ENCODE measurements at regions not wholly inside any gene's neighbourhood (a gene's known extent, or its start where the extent isn't known, plus 50 kb on each side); places are given as distances from the start of the nearest gene placed in this dataset.

- Histone ChIP-seq H3K27ac (no peak overlapping the region), H3K4me3 (no peak overlapping the region), H3K4me1 (ENCODE audit: control insufficient read depth in 1 of 2, low read depth in 2 of 2) (no peaks in the 10 kb centered on the region), H3K36me3 (no peaks in the 10 kb centered on the region), H3K27me3 (replicated peaks; ENCODE audit: insufficient read depth) (no peaks in the 10 kb centered on the region), H3K9me3 (no peaks in the 10 kb centered on the region)
- ATAC-seq (ENCODE audit: insufficient number of reproducible peaks, low FRiP score, low read depth) = no peak
- no peak for DNase-seq (ENCODE audit: low spot score)
- no peak for TF ChIP-seq CTCF (IDR thresholded peaks at IDR 0.05)
These were observed 75.3 kb upstream of the GRB10 start for GRCh38 chr7:50857804-50858489.

- Histone ChIP-seq H3K4me1 (ENCODE audit: control insufficient read depth in 1 of 2, low read depth in 2 of 2) (no peaks in the 10 kb centered on the region), H3K36me3 (no peaks in the 10 kb centered on the region), H3K27ac (no peak overlapping the region), H3K27me3 (replicated peaks; ENCODE audit: insufficient read depth) (no peaks in the 10 kb centered on the region), H3K4me3 (no peak overlapping the region), H3K9me3 (no peaks in the 10 kb centered on the region)
- TF ChIP-seq CTCF (IDR thresholded peaks at IDR 0.05) = no peak
- ATAC-seq (ENCODE audit: insufficient number of reproducible peaks, low FRiP score, low read depth) = no peak
- no peak for DNase-seq (ENCODE audit: low spot score)
These were observed 74.1 kb upstream of the GRB10 start for GRCh38 chr7:50856806-50857205.

GRCh38 chr7:50856231-50856630 is 73.5 kb upstream of the GRB10 start:
- H3K4me3 ChIP-seq = no peak overlapping the region
- ATAC-seq (ENCODE audit: insufficient number of reproducible peaks, low FRiP score, low read depth) = no peak
- peaks cover 0 to under 1% of the 10 kb centered on the region in 2 donors for H3K4me1 ChIP-seq (ENCODE audit: control insufficient read depth in 1 of 2, low read depth in 2 of 2)
- no peak overlapping the region for H3K27ac ChIP-seq
- H3K27me3 ChIP-seq (replicated peaks; ENCODE audit: insufficient read depth) = no peaks in the 10 kb centered on the region
- no peaks in the 10 kb centered on the region for H3K36me3 ChIP-seq
- no peak for TF ChIP-seq CTCF (IDR thresholded peaks at IDR 0.05)
- no peaks in the 10 kb centered on the region for H3K9me3 ChIP-seq
- DNase-seq (ENCODE audit: low spot score) = no peak

- no peak for ATAC-seq (ENCODE audit: insufficient number of reproducible peaks, low FRiP score, low read depth)
- Histone ChIP-seq H3K4me3 (no peak overlapping the region), H3K36me3 (no peaks in the 10 kb centered on the region), H3K27ac (no peak overlapping the region), H3K9me3 (no peaks in the 10 kb centered on the region), H3K27me3 (replicated peaks; ENCODE audit: insufficient read depth) (no peaks in the 10 kb centered on the region), H3K4me1 (ENCODE audit: control insufficient read depth in 1 of 2, low read depth in 2 of 2) (peaks cover 5 to 7% of the 10 kb centered on the region in 2 donors)
- no peak for DNase-seq (ENCODE audit: low spot score)
- TF ChIP-seq CTCF (IDR thresholded peaks at IDR 0.05) = no peak
These were observed 72.8 kb upstream of the GRB10 start for GRCh38 chr7:50855526-50855925.

GRCh38 chr7:50854831-50855230 is 72.1 kb upstream of the GRB10 start:
- no peak overlapping the region for H3K4me3 ChIP-seq
- ATAC-seq (ENCODE audit: insufficient number of reproducible peaks, low FRiP score, low read depth) (no peak), DNase-seq (ENCODE audit: low spot score) (no peak)
- no peaks in the 10 kb centered on the region for H3K27me3 ChIP-seq (replicated peaks; ENCODE audit: insufficient read depth)
- H3K4me1 ChIP-seq (ENCODE audit: control insufficient read depth in 1 of 2, low read depth in 2 of 2) = peaks cover 5 to 8% of the 10 kb centered on the region in 2 donors
- no peak overlapping the region for H3K27ac ChIP-seq
- no peak for TF ChIP-seq CTCF (IDR thresholded peaks at IDR 0.05)
- H3K36me3 ChIP-seq = no peaks in the 10 kb centered on the region
- H3K9me3 ChIP-seq = no peaks in the 10 kb centered on the region

All from thoracic aorta (tissue), 2 donors.